Endothelial cell of umbilical vein (primary cell): ENCODE measurements at regions not wholly inside any gene's neighbourhood (a gene's known extent, or its start where the extent isn't known, plus 50 kb on each side); places are given as distances from the start of the nearest gene placed in this dataset.

Experiments
- BruUV-seq: library from RNA; stranded (reverse); fragments of 400-500 nt; replicated peaks from 2 replicates; lab custom pipeline; 2021; lab: Mats Ljungman, UMichigan
- CTCF ChIA-PET: fragments of 300-600, 350-600 bp; sonication (Branson Sonifier 250); formaldehyde crosslinking; loops from one replicate; lab custom pipeline; 2021; ENCODE audit warnings: antibody characterized with exemption, inconsistent platforms; lab: Charles Lee
- POLR2A ChIA-PET: fragments of 300-600, 350-600 bp; sonication (Branson Sonifier 250); formaldehyde crosslinking; loops from one replicate; lab custom pipeline; 2021; ENCODE audit warnings: antibody characterized with exemption, inconsistent platforms; lab: Charles Lee
- DNase-seq: peaks from one replicate; pipeline ENCODE4 v3.0.0-alpha.2; 2011; ENCODE audit warnings: low read depth, low spot score
- FAIRE-seq: peaks from 2 replicates; lab custom pipeline; 2011; peaks lifted over from hg19 to GRCh38; lab: Jason Lieb, UNC
- H2AFZ ChIP-seq: 2 replicates; pipeline ENCODE4 v1.6.0; 2012; ENCODE audit warnings: low read depth, low read length, control low read depth, inconsistent platforms
- H3K27ac ChIP-seq: 2 replicates; pipeline ENCODE4 v1.5.1; 2011; ENCODE audit warnings: low read depth, mild to moderate bottlenecking, control low read depth, low read length, moderate library complexity; ENCODE audit not compliant: insufficient read depth
- H3K27me3 ChIP-seq, 2 experiments: 2 replicates each; pipeline versions ENCODE4 v1.6.0 to v1.6.1; 2011; ENCODE audit warnings: low read length in 2 of 2, mixed read lengths in 1 of 2; ENCODE audit not compliant: control insufficient read depth in 2 of 2, insufficient read depth in 2 of 2
- H3K36me3 ChIP-seq, 2 experiments: 2 replicates in 1 of 2; 3 replicates in 1 of 2; pipeline ENCODE4 v1.5.1; 2011; ENCODE audit warnings: low read length in 2 of 2, mild to moderate bottlenecking in 1 of 2, moderate library complexity in 1 of 2; ENCODE audit not compliant: control insufficient read depth in 2 of 2, insufficient read depth in 2 of 2; ENCODE audit errors: extremely low read depth in 1 of 2
- H3K4me1 ChIP-seq: 3 replicates; pipeline ENCODE4 v1.5.1; 2011; ENCODE audit warnings: mild to moderate bottlenecking, low read length; ENCODE audit not compliant: control insufficient read depth, insufficient read depth; ENCODE audit errors: extremely low read depth
- H3K4me2 ChIP-seq: 2 replicates; pipeline ENCODE4 v1.6.1; 2011; ENCODE audit warnings: low read length, control low read depth, mixed read lengths; ENCODE audit not compliant: insufficient read depth
- H3K4me3 ChIP-seq, 3 experiments: fragments of 200-600 bp in 1 of 3; sonication (generic), shearing (Covaris generic) in 1 of 3; replicated peaks in 1 of 3; 2 replicates each; pipeline ENCODE4 v1.5.1; 2011 to 2016; ENCODE audit warnings: control low read depth in 3 of 3, low read length in 3 of 3, mild to moderate bottlenecking in 2 of 3, inconsistent platforms in 1 of 3, low read depth in 1 of 3, moderate library complexity in 1 of 3; ENCODE audit not compliant: insufficient read depth in 1 of 3
- H3K79me2 ChIP-seq: 2 replicates; pipeline ENCODE4 v1.6.0; 2012; ENCODE audit warnings: low read length, inconsistent platforms; ENCODE audit not compliant: control insufficient read depth, insufficient read depth
- H3K9ac ChIP-seq: replicated peaks from 2 replicates; pipeline ENCODE3; 2011; ENCODE audit warnings: low read length, control low read depth; ENCODE audit not compliant: insufficient read depth; ENCODE audit errors: extremely low read depth
- H3K9me1 ChIP-seq: replicated peaks from 3 replicates; pipeline ENCODE4 v1.6.0; 2011; ENCODE audit warnings: mild to moderate bottlenecking, low read length; ENCODE audit not compliant: control insufficient read depth, insufficient read depth; ENCODE audit errors: extremely low read depth
- H3K9me3 ChIP-seq: replicated peaks from 2 replicates; pipeline ENCODE4 v1.5.1; 2012; ENCODE audit warnings: low read length, inconsistent platforms; ENCODE audit not compliant: control insufficient read depth, insufficient read depth
- H4K20me1 ChIP-seq: replicated peaks from 2 replicates; pipeline ENCODE3; 2011; ENCODE audit warnings: mild to moderate bottlenecking, low read length; ENCODE audit not compliant: control insufficient read depth, insufficient read depth; ENCODE audit errors: extremely low read depth
- EZH2 ChIP-seq: IDR thresholded peaks from 2 replicates; pipeline ENCODE4 v1.6.1; 2012; ENCODE audit warnings: borderline replicate concordance, low read depth, mild to moderate bottlenecking, moderate library complexity, low read length, inconsistent platforms; ENCODE audit not compliant: severe bottlenecking
- FOS ChIP-seq: IDR thresholded peaks from 2 replicates; pipeline ENCODE4 v1.6.1; 2011; ENCODE audit warnings: mild to moderate bottlenecking, low read length, moderate library complexity, borderline replicate concordance; ENCODE audit not compliant: insufficient read depth
- GATA2 ChIP-seq: IDR thresholded peaks from 2 replicates; pipeline ENCODE4 v1.7.0; 2011; ENCODE audit warnings: low read depth, mild to moderate bottlenecking, moderate library complexity, mixed read lengths, low read length; ENCODE audit not compliant: insufficient read length, insufficient read depth
- JUN ChIP-seq: IDR thresholded peaks from 2 replicates; pipeline ENCODE4 v1.6.1; 2011; ENCODE audit warnings: borderline replicate concordance, low read depth; ENCODE audit not compliant: insufficient read length, insufficient read depth
- MYC ChIP-seq: IDR thresholded peaks from one replicate; pipeline ENCODE4 v1.6.1; 2011; ENCODE audit warnings: mild to moderate bottlenecking, low read depth, low read length
- POLR2A ChIP-seq: IDR thresholded peaks from 2 replicates; pipeline ENCODE4 v1.6.1; 2012; ENCODE audit warnings: low read depth, mild to moderate bottlenecking, control low read depth, low read length
- POLR2AphosphoS5 ChIP-seq: IDR thresholded peaks from 2 replicates; pipeline ENCODE4 v1.6.1; 2012; ENCODE audit warnings: low read depth, mild to moderate bottlenecking, control low read depth, low read length, moderate library complexity; ENCODE audit not compliant: insufficient read depth
- dilution Hi-C: fragments of 300-500 bp; cut with MboI; formaldehyde crosslinking; loops from one replicate; pipeline ENCODE4 v1.15.0; 2019; ENCODE audit warnings: low sequenced_read_pairs; ENCODE audit not compliant: extremely low pct_ligation_motif_present
- intact Hi-C: fragments of 100-400 bp; cut with micrococcal nuclease; formaldehyde crosslinking; loops from one replicate; pipeline ENCODE4 v1.10.0; 2022
- TF ChIP-seq, protein P1 (sequence below), 2 donors: IDR thresholded peaks; 1 replicate in 1 of 2; 2 replicates in 1 of 2; pipeline ENCODE4 v1.5.1; 2011; ENCODE audit warnings: low read length in 2 of 2, mild to moderate bottlenecking in 2 of 2, moderate library complexity in 2 of 2, control low read depth in 1 of 2, inconsistent platforms in 1 of 2, low read depth in 1 of 2; ENCODE audit not compliant: insufficient read depth in 1 of 2; ENCODE audit errors: extremely low read depth in 1 of 2
- TF ChIP-seq, protein P2 (sequence below): IDR thresholded peaks from 2 replicates; pipeline ENCODE4 v1.6.1; 2011; ENCODE audit not compliant: insufficient read depth, insufficient read length

DNA sequence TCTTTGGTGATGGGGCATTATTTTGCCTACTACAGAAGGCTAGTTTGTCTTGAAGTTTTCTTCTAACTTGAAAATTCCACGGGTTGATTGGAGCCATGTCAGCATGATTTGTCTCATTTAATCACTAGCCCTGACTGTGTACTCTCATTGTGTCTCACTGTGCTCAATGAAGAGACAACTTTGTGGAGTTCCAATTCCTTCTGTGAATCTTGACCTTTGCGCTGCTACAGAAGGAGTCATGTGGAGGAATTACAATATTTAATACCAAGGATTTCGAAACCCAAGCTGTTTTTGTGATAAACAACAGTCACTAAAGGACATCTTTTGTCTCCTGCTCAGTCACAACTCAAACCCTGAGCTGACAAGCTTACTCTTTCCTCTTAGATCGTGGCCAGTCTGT, 98.6 kb upstream of the ACTBL2 start:
- H4K20me1 ChIP-seq = no peaks in the 10 kb centered on the region
- H3K79me2 ChIP-seq = no peaks in the 10 kb centered on the region
- CTCF ChIA-PET = no interaction called here
- no peak overlapping the region for H3K9ac ChIP-seq
- H3K4me1 ChIP-seq = no peaks in the 10 kb centered on the region
- POLR2A ChIA-PET = no interaction called here
- H3K4me2 ChIP-seq = no peak overlapping the region
- no TSS peak for BruUV-seq
- FAIRE-seq (no peak), DNase-seq (no peak)
- intact Hi-C loops = no loop called here
- H3K9me1 ChIP-seq = no peaks in the 10 kb centered on the region
- TF ChIP-seq MYC (no peak), GATA2 (no peak), FOS (no peak), POLR2A (no peak), JUN (no peak), EZH2 (no peak), POLR2AphosphoS5 (no peak)
- TF ChIP-seq, protein P1, sequence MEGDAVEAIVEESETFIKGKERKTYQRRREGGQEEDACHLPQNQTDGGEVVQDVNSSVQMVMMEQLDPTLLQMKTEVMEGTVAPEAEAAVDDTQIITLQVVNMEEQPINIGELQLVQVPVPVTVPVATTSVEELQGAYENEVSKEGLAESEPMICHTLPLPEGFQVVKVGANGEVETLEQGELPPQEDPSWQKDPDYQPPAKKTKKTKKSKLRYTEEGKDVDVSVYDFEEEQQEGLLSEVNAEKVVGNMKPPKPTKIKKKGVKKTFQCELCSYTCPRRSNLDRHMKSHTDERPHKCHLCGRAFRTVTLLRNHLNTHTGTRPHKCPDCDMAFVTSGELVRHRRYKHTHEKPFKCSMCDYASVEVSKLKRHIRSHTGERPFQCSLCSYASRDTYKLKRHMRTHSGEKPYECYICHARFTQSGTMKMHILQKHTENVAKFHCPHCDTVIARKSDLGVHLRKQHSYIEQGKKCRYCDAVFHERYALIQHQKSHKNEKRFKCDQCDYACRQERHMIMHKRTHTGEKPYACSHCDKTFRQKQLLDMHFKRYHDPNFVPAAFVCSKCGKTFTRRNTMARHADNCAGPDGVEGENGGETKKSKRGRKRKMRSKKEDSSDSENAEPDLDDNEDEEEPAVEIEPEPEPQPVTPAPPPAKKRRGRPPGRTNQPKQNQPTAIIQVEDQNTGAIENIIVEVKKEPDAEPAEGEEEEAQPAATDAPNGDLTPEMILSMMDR (IDR thresholded peaks at IDR 0.05; ENCODE audit: extremely low read depth in 1 of 2, insufficient read depth in 1 of 2, low read depth in 1 of 2, low read length in 2 of 2) = no peak
- TF ChIP-seq, protein P2, sequence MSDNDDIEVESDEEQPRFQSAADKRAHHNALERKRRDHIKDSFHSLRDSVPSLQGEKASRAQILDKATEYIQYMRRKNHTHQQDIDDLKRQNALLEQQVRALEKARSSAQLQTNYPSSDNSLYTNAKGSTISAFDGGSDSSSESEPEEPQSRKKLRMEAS = no peak
- H3K27ac ChIP-seq = no peak overlapping the region
- no peak overlapping the region for H2AFZ ChIP-seq
- dilution Hi-C loops = no loop called here
- H3K9me3 ChIP-seq = no peaks in the 10 kb centered on the region
- H3K4me3 ChIP-seq = no peak overlapping the region
- no peaks in the 10 kb centered on the region for H3K27me3 ChIP-seq
- no peaks in the 10 kb centered on the region for H3K36me3 ChIP-seq
